Mesenchymal stem cell (in vitro differentiated cells and primary cell): ENCODE measurements at regions not wholly inside any gene's neighbourhood (a gene's known extent, or its start where the extent isn't known, plus 50 kb on each side); places are given as distances from the start of the nearest gene placed in this dataset.

Source experiments
- DNase-seq: peaks from one replicate; pipeline ENCODE4 v3.0.0-alpha.2; 2013
- H2AFZ ChIP-seq: one replicate; pipeline ENCODE4 v1.6.1; 2013; ENCODE audit warnings: low read depth, mild to moderate bottlenecking, control low read depth, inconsistent platforms, low read length, moderate library complexity
- H2AK5ac ChIP-seq: 2 replicates; pipeline ENCODE4 v1.6.1; 2013; ENCODE audit warnings: low read length, moderate library complexity, mild to moderate bottlenecking, inconsistent platforms; ENCODE audit not compliant: severe bottlenecking
- H2BK120ac ChIP-seq: one replicate; pipeline ENCODE4 v1.6.1; 2013; ENCODE audit warnings: low read depth, mild to moderate bottlenecking, inconsistent platforms, low read length, moderate library complexity
- H2BK12ac ChIP-seq, 2 experiments: one replicate each; pipeline ENCODE4 v1.6.1; 2013; ENCODE audit warnings: inconsistent platforms in 2 of 2, low read length in 2 of 2, mild to moderate bottlenecking in 2 of 2, moderate library complexity in 2 of 2, control low read depth in 1 of 2
- H2BK15ac ChIP-seq: one replicate; pipeline ENCODE4 v1.6.1; 2013; ENCODE audit warnings: mild to moderate bottlenecking, low read depth, inconsistent platforms; ENCODE audit not compliant: poor library complexity, severe bottlenecking
- H2BK5ac ChIP-seq: 2 replicates; pipeline ENCODE4 v1.6.1; 2013; ENCODE audit warnings: low read depth, mild to moderate bottlenecking, low read length, control low read depth, inconsistent platforms; ENCODE audit not compliant: poor library complexity, severe bottlenecking
- H3K14ac ChIP-seq, 2 experiments: one replicate each; pipeline ENCODE4 v1.6.1; 2013; ENCODE audit warnings: inconsistent platforms in 2 of 2, low read length in 2 of 2, control low read depth in 1 of 2, mild to moderate bottlenecking in 1 of 2, moderate library complexity in 1 of 2
- H3K18ac ChIP-seq, 2 experiments: one replicate each; pipeline ENCODE4 v1.6.1; 2013; ENCODE audit warnings: inconsistent platforms in 2 of 2, low read length in 2 of 2, control low read depth in 1 of 2, low read depth in 1 of 2, mild to moderate bottlenecking in 1 of 2
- H3K23ac ChIP-seq, 2 experiments: one replicate each; pipeline ENCODE4 v1.6.1; 2013; ENCODE audit warnings: inconsistent platforms in 2 of 2, low read length in 2 of 2, mild to moderate bottlenecking in 2 of 2, moderate library complexity in 2 of 2, control low read depth in 1 of 2
- H3K27ac ChIP-seq: 2 replicates; pipeline ENCODE4 v1.5.1; 2013; ENCODE audit warnings: mild to moderate bottlenecking, moderate library complexity, low read length, control low read depth, inconsistent platforms; ENCODE audit not compliant: poor library complexity, severe bottlenecking
- H3K27me3 ChIP-seq, 2 experiments: 2 replicates each; pipeline versions ENCODE4 v1.6.1 to v1.7.0; 2013; ENCODE audit warnings: low read length in 2 of 2, mild to moderate bottlenecking in 2 of 2, moderate library complexity in 2 of 2, control low read depth in 1 of 2, inconsistent platforms in 1 of 2; ENCODE audit not compliant: control insufficient read depth in 1 of 2, insufficient read depth in 1 of 2
- H3K36me3 ChIP-seq, 2 experiments: 2 replicates each; pipeline versions ENCODE4 v1.6.1 to v1.7.0; 2013; ENCODE audit warnings: low read length in 2 of 2, control low read depth in 1 of 2, inconsistent platforms in 1 of 2, low read depth in 1 of 2, mild to moderate bottlenecking in 1 of 2; ENCODE audit not compliant: insufficient read depth in 2 of 2, control insufficient read depth in 1 of 2
- H3K4ac ChIP-seq, 2 experiments: one replicate each; pipeline ENCODE4 v1.6.1; 2013; ENCODE audit warnings: inconsistent platforms in 2 of 2, low read length in 2 of 2, mild to moderate bottlenecking in 2 of 2, moderate library complexity in 2 of 2, control low read depth in 1 of 2, low read depth in 1 of 2
- H3K4me1 ChIP-seq: 2 replicates; pipeline ENCODE4 v1.6.1; 2013; ENCODE audit warnings: low read depth, low read length, control low read depth; ENCODE audit not compliant: control insufficient read depth, insufficient read depth
- H3K4me2 ChIP-seq: 2 replicates; pipeline ENCODE4 v1.6.1; 2013; ENCODE audit warnings: low read length, mild to moderate bottlenecking, inconsistent platforms; ENCODE audit not compliant: poor library complexity, severe bottlenecking
- H3K4me3 ChIP-seq, 2 experiments: 2 replicates each; pipeline versions ENCODE4 v1.5.1 to v1.7.0; 2013; ENCODE audit warnings: low read length in 2 of 2, mild to moderate bottlenecking in 2 of 2, control low read depth in 1 of 2, low read depth in 1 of 2; ENCODE audit not compliant: insufficient read depth in 1 of 2
- H3K79me1 ChIP-seq: replicated peaks from 2 replicates; pipeline ENCODE4 v1.6.1; 2013; ENCODE audit warnings: mild to moderate bottlenecking, control low read depth, low read length, inconsistent platforms; ENCODE audit not compliant: poor library complexity, severe bottlenecking
- H3K9ac ChIP-seq: 2 replicates; pipeline ENCODE4 v1.7.0; 2013; ENCODE audit warnings: mild to moderate bottlenecking, low read length, moderate library complexity
- H3K9me3 ChIP-seq: 2 replicates; pipeline ENCODE4 v1.7.0; 2013; ENCODE audit warnings: mild to moderate bottlenecking, low read length; ENCODE audit not compliant: control insufficient read depth
- H4K8ac ChIP-seq: one replicate; pipeline ENCODE4 v1.6.1; 2013; ENCODE audit warnings: inconsistent platforms, mild to moderate bottlenecking, low read length, moderate library complexity
- H4K91ac ChIP-seq: one replicate; pipeline ENCODE4 v1.6.1; 2013; ENCODE audit warnings: mild to moderate bottlenecking, low read length, inconsistent platforms
- WGBS: methylation state at CpG from one replicate; pipeline ENCODE4 v1.1.7; 2013; ENCODE audit warnings: mixed read lengths; 5-methylcytosine and 5-hydroxymethylcytosine counted together

DNA sequence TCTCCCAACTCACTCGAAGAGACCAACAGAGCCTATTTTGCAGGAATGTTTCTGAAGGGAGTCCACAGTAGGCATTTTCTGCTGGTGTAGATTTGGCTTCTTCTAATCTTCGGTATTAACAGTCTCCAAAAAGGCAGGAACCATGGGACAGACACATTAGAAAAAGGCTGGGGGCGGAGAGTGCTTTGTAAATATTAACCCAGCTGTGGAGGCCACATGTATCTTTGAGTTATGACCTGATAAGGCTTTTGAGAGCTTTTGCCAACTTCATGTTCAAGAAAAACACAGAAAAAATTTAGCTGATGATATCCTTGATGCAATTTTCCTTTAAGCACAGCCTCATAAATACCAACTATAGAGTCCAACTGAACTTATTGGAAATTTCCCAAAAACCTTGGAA, 119.4 kb upstream of the TSHZ2 start:
- no peak overlapping the region for H2AK5ac ChIP-seq
- no peak overlapping the region for H3K4me2 ChIP-seq
- no peaks in the 10 kb centered on the region for H3K79me1 ChIP-seq
- H4K91ac ChIP-seq: no peak overlapping the region
- no peaks in the 10 kb centered on the region for H3K27me3 ChIP-seq
- no peak overlapping the region for H3K4ac ChIP-seq
- no peak overlapping the region for H2BK12ac ChIP-seq
- H4K8ac ChIP-seq: no peak overlapping the region
- 88% methylated on average over 3 of the region's 3 CpGs for WGBS
- no peak overlapping the region for H2BK15ac ChIP-seq
- H3K14ac ChIP-seq: no peak overlapping the region
- no peak overlapping the region for H3K9ac ChIP-seq
- DNase-seq: no peak
- no peak overlapping the region for H3K23ac ChIP-seq
- H3K27ac ChIP-seq: no peak overlapping the region
- no peak overlapping the region for H3K4me3 ChIP-seq
- H3K18ac ChIP-seq: no peak overlapping the region
- H2BK120ac ChIP-seq: no peak overlapping the region
- no peaks in the 10 kb centered on the region for H3K9me3 ChIP-seq
- H3K36me3 ChIP-seq: no peaks in the 10 kb centered on the region
- no peak overlapping the region for H2AFZ ChIP-seq
- H2BK5ac ChIP-seq: no peak overlapping the region
- no peaks in the 10 kb centered on the region for H3K4me1 ChIP-seq

DNA sequence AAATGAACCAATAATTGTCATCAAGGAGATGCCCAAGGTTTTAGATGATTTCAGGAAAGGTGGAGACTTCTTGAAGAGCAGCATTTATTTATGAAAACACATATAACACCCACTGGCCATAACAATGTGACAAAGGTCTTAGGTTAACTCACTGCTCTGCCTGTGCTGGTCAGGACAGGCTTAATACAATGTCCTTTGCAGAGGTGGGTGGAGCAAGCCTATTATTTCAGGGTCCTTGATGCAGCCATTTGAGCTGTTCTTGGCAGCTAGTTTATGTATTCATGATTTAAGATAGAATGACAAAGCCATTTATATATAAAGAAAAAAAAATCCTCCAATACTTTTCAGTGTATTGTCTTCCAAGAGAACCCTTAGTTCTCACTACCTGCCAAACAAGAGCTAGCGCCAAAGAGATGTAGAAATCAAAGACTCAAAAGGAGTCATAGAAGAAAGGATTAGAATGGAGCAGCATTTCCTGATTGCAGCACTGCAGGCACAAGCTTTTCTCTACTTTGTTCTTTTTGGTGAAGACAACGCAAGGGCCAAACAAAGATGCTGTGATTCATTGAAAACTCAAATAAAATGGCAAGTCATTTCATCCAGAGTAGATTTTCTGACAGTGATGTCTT, 124.3 kb upstream of the TSHZ2 start:
- Histone ChIP-seq H3K14ac (no peak overlapping the region), H3K4me3 (no peak overlapping the region), H4K8ac (no peak overlapping the region), H3K27me3 (no peaks in the 10 kb centered on the region), H2BK120ac (no peak overlapping the region), H3K27ac (no peak overlapping the region), H3K79me1 (no peaks in the 10 kb centered on the region), H2BK12ac (no peak overlapping the region), H2AFZ (no peak overlapping the region), H3K36me3 (no peaks in the 10 kb centered on the region), H3K4me1 (no peaks in the 10 kb centered on the region), H2BK15ac (no peak overlapping the region), H3K9me3 (no peaks in the 10 kb centered on the region), H3K4me2 (no peak overlapping the region), H3K4ac (no peak overlapping the region), H3K9ac (no peak overlapping the region), H3K18ac (no peak overlapping the region), H4K91ac (no peak overlapping the region), H2AK5ac (no peak overlapping the region), H2BK5ac (no peak overlapping the region), H3K23ac (no peak overlapping the region)
- DNase-seq: no peak
- WGBS: 93% methylated on average over 2 of the region's 2 CpGs

DNA sequence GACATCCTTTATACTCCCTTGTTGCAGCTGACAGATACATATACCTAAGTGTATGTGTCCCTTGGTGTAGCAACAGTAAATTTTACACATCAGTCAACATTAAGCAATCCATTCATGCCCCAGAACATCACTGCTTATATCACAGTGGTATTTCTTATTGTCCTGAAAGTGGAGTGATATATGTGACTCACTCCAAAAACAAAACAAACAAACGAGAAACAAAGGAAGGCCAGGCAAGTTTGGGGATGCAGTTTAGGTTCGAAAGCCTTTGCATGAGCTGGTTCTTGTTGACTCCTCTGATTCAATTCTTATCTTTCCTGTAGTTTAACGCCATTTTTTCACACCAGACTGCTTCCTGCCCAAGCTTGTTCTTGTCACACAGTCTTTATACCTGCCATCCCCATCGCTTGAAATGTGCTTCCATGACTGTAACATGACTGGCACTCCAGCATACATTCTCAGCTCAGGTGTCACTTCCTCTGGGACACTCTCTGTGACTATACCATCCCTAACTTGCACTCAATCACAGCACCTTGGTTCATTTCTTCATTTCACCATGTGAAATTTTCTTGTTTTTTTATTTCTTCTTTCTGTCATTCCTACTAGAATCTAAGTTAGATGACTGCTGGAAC, 125.0 kb upstream of the TSHZ2 start:
- Histone ChIP-seq H3K36me3 (no peaks in the 10 kb centered on the region), H2BK15ac (no peak overlapping the region), H2AK5ac (no peak overlapping the region), H3K9ac (no peak overlapping the region), H2AFZ (no peak overlapping the region), H3K9me3 (no peaks in the 10 kb centered on the region), H3K23ac (no peak overlapping the region), H3K79me1 (no peaks in the 10 kb centered on the region), H4K8ac (no peak overlapping the region), H2BK120ac (no peak overlapping the region), H3K4me2 (no peak overlapping the region), H3K14ac (no peak overlapping the region), H4K91ac (no peak overlapping the region), H2BK5ac (no peak overlapping the region), H3K27me3 (no peaks in the 10 kb centered on the region), H2BK12ac (no peak overlapping the region), H3K4ac (no peak overlapping the region), H3K4me1 (no peaks in the 10 kb centered on the region), H3K27ac (no peak overlapping the region), H3K18ac (no peak overlapping the region), H3K4me3 (no peak overlapping the region)
- WGBS: 72% methylated on average over 4 of the region's 4 CpGs
- DNase-seq: no peak

DNA sequence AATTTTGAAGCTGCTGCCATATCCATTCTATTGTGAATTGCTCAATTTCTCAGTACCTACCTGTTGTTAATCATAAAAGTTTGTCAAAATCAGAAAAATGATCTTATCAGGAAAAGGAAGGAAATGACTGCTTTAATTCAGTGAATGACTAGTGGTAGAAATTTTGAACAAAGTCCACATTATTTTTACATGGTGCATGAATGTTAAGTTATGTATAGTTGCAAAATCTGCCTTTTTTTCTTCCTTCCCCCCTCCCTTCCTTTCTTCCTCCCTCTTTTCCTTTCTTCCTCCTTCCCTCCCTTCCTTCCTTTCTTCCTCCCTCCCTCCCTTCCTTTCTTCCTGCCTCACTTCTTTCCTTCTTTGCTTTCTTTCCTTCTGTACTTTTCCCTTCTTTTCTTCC, 127.1 kb upstream of the TSHZ2 start:
- Histone ChIP-seq H3K4me3 (no peak overlapping the region), H3K23ac (no peak overlapping the region), H3K36me3 (no peaks in the 10 kb centered on the region), H3K9ac (no peak overlapping the region), H2BK15ac (no peak overlapping the region), H3K4me2 (no peak overlapping the region), H3K79me1 (no peaks in the 10 kb centered on the region), H3K4ac (no peak overlapping the region), H2AK5ac (no peak overlapping the region), H2AFZ (no peak overlapping the region), H3K14ac (no peak overlapping the region), H3K27ac (no peak overlapping the region), H2BK12ac (no peak overlapping the region), H2BK5ac (no peak overlapping the region), H4K91ac (no peak overlapping the region), H3K9me3 (no peaks in the 10 kb centered on the region), H4K8ac (no peak overlapping the region), H3K18ac (no peak overlapping the region), H3K4me1 (no peaks in the 10 kb centered on the region), H3K27me3 (no peaks in the 10 kb centered on the region), H2BK120ac (no peak overlapping the region)
- no peak for DNase-seq
